ENCODE measurements at regions not wholly inside any gene's neighbourhood (a gene's known extent, or its start where the extent isn't known, plus 50 kb on each side); places are given as distances from the start of the nearest gene placed in this dataset.

DNA sequence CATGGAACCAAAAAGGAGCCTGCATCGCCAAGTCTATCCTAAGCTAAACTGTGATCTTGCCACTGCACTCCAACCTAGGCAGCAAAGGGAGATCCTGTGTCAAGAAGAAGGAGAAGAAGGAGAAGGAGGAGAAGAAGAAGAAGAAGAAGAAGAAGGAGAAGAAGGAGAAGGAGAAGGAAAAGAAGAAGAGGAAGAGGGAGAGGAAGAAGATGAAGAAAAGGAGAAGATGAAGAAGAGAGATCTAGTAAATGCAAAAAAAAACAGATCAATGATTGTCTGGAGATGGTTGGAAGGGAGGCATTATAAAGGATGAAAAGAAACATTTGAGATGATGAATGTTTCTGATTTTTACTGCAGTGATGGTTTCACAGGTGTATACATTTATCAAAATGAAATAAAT lies 1629.0 kb upstream of the PIK3C3 start:
- Mint-ChIP-seq H3K4me1 (no peaks in the 10 kb centered on the region), H3K9me3 (peaks cover 9 to 20% of the 10 kb centered on the region in 2 donors), H3K36me3 (no peaks in the 10 kb centered on the region), H3K4me3 (no peak overlapping the region), H3K27me3 (ENCODE audit: low read depth in 2 of 2) (no peaks in the 10 kb centered on the region), H3K27ac (no peak overlapping the region)
- TF ChIP-seq, protein P1, sequence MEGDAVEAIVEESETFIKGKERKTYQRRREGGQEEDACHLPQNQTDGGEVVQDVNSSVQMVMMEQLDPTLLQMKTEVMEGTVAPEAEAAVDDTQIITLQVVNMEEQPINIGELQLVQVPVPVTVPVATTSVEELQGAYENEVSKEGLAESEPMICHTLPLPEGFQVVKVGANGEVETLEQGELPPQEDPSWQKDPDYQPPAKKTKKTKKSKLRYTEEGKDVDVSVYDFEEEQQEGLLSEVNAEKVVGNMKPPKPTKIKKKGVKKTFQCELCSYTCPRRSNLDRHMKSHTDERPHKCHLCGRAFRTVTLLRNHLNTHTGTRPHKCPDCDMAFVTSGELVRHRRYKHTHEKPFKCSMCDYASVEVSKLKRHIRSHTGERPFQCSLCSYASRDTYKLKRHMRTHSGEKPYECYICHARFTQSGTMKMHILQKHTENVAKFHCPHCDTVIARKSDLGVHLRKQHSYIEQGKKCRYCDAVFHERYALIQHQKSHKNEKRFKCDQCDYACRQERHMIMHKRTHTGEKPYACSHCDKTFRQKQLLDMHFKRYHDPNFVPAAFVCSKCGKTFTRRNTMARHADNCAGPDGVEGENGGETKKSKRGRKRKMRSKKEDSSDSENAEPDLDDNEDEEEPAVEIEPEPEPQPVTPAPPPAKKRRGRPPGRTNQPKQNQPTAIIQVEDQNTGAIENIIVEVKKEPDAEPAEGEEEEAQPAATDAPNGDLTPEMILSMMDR (IDR thresholded peaks at IDR 0.05), result no peak
- no peak overlapping the region for H3K4me3 ChIP-seq (ENCODE audit: low read length)
- no peak for ATAC-seq
- no peak for DNase-seq
- H3K4me1 ChIP-seq (ENCODE audit: control insufficient read depth, insufficient read depth, low read length), result no peaks in the 10 kb centered on the region
- WGBS (ENCODE audit: insufficient coverage), result 87% methylated on average over 1 of the region's 1 CpG
- intact Hi-C loops (cut with micrococcal nuclease), result no loop called here
- H3K36me3 ChIP-seq (ENCODE audit: control insufficient read depth, insufficient read depth, low read length), result no peaks in the 10 kb centered on the region
- H3K27ac ChIP-seq (ENCODE audit: low read length), result no peak overlapping the region
- H3K27me3 ChIP-seq (ENCODE audit: control insufficient read depth, insufficient read depth, low read length), result no peaks in the 10 kb centered on the region
- H3K9me3 ChIP-seq (ENCODE audit: control insufficient read depth, insufficient read depth, low read length), result peaks cover 4% of the 10 kb centered on the region

DNA sequence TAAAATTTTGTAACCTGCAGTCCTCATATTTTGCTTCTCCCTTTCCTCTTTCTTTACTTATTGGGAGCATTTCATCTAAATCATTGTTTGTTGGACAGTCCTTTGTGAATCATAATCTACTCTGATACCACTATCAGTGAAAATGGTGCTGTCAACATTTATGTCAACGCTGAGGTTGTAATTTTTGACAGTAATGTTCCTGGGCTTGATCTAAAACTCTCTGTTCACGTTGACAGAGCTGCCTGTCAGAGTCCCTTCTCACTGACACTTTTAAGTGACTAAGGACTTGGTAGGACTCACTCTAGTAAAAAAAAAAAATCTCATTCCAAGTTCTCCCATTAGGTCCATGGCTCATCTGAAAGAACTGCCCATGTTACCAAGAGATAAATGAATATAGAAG lies 1640.8 kb upstream of the PIK3C3 start:
- Histone ChIP-seq H3K4me3 (ENCODE audit: low read length) (no peak overlapping the region), H3K27me3 (ENCODE audit: control insufficient read depth, insufficient read depth, low read length) (no peaks in the 10 kb centered on the region), H3K9me3 (ENCODE audit: control insufficient read depth, insufficient read depth, low read length) (peaks cover 2% of the 10 kb centered on the region), H3K36me3 (ENCODE audit: control insufficient read depth, insufficient read depth, low read length) (no peaks in the 10 kb centered on the region), H3K27ac (ENCODE audit: low read length) (no peak overlapping the region), H3K4me1 (ENCODE audit: control insufficient read depth, insufficient read depth, low read length) (no peaks in the 10 kb centered on the region)
- Mint-ChIP-seq H3K4me3 (no peak overlapping the region), H3K27ac (no peak overlapping the region), H3K4me1 (no peaks in the 10 kb centered on the region), H3K9me3 (peaks cover 13 to 17% of the 10 kb centered on the region in 2 donors), H3K36me3 (no peaks in the 10 kb centered on the region), H3K27me3 (ENCODE audit: low read depth in 2 of 2) (no peaks in the 10 kb centered on the region)
- intact Hi-C loops (cut with micrococcal nuclease), result no loop called here
- ATAC-seq, result no peak
- WGBS (ENCODE audit: insufficient coverage), result 75% methylated on average over 2 of the region's 2 CpGs
- TF ChIP-seq, protein P1 (IDR thresholded peaks at IDR 0.05), result no peak
- DNase-seq, result no peak

DNA sequence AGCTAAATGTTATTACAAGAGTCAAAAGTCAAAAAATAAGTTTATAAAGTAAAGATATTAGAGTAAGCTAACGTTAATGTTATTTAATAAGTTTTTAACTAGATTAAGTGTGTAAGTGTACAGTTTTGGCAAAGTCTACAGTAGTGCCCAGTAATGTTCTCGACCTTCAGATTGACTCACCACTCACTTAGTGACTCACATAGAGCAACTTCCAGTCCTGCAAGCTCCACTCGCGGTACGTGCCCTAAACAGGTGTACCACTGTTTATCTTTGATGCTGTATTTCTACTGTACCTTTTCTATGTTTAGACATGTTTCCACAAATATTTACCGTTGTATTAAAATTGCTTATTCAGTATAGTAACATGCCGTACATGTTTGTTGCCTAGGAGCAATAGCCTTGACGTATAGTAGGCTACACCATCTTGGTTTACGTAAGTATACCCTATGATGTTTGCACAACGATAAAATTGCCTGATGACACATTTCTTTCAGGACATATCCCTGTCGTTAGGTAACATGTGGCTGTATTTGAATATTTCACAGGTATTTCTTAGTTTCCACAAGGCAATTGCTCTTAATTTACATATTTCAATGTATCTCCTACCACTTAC lies 1641.9 kb upstream of the PIK3C3 start:
- no peak overlapping the region for H3K27ac Mint-ChIP-seq
- no peaks in the 10 kb centered on the region for H3K4me1 ChIP-seq (ENCODE audit: control insufficient read depth, insufficient read depth, low read length)
- TF ChIP-seq, protein P1 (IDR thresholded peaks at IDR 0.05), result no peak
- 86% methylated on average over 11 of the region's 11 CpGs for WGBS (ENCODE audit: insufficient coverage)
- H3K27me3 ChIP-seq (ENCODE audit: control insufficient read depth, insufficient read depth, low read length), result no peaks in the 10 kb centered on the region
- no peak for DNase-seq
- H3K27me3 Mint-ChIP-seq (ENCODE audit: low read depth in 2 of 2), result no peaks in the 10 kb centered on the region
- peaks cover 2% of the 10 kb centered on the region for H3K9me3 ChIP-seq (ENCODE audit: control insufficient read depth, insufficient read depth, low read length)
- intact Hi-C loops (cut with micrococcal nuclease), result no loop called here
- H3K4me1 Mint-ChIP-seq, result no peaks in the 10 kb centered on the region
- no peak for ATAC-seq
- no peaks in the 10 kb centered on the region for H3K36me3 Mint-ChIP-seq
- H3K4me3 ChIP-seq (ENCODE audit: low read length), result no peak overlapping the region
- H3K36me3 ChIP-seq (ENCODE audit: control insufficient read depth, insufficient read depth, low read length), result no peaks in the 10 kb centered on the region
- H3K4me3 Mint-ChIP-seq, result no peak overlapping the region
- H3K9me3 Mint-ChIP-seq, result peaks cover 9 to 14% of the 10 kb centered on the region in 2 donors
- no peak overlapping the region for H3K27ac ChIP-seq (ENCODE audit: low read length)

DNA sequence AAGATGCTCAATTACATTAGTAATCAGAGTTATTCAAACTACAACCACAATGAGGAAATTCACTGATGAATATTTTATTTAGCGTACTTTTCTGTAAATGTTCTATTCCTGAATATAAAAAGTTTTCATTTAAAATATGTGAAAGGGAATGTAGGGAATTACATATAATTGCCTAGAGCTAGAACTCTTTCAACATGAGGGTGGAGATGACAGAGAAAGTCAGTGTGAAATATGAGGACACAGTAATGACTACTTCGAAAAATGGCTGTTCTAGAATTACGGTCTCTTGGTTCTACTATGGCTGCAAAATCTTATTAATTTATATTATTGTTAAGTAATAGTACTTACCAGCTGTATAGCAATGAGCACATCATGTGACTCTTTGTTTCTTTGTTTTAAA lies 1647.4 kb upstream of the PIK3C3 start:
- Mint-ChIP-seq H3K36me3 (no peaks in the 10 kb centered on the region), H3K9me3 (peaks cover 8 to 12% of the 10 kb centered on the region in 2 donors), H3K4me1 (no peaks in the 10 kb centered on the region), H3K4me3 (no peak overlapping the region), H3K27ac (no peak overlapping the region), H3K27me3 (ENCODE audit: low read depth in 2 of 2) (no peaks in the 10 kb centered on the region)
- DNase-seq, result no peak
- H3K27me3 ChIP-seq (ENCODE audit: control insufficient read depth, insufficient read depth, low read length), result no peaks in the 10 kb centered on the region
- H3K4me3 ChIP-seq (ENCODE audit: low read length), result no peak overlapping the region
- intact Hi-C loops (cut with micrococcal nuclease), result no loop called here
- no peaks in the 10 kb centered on the region for H3K4me1 ChIP-seq (ENCODE audit: control insufficient read depth, insufficient read depth, low read length)
- H3K27ac ChIP-seq (ENCODE audit: low read length), result no peak overlapping the region
- H3K36me3 ChIP-seq (ENCODE audit: control insufficient read depth, insufficient read depth, low read length), result no peaks in the 10 kb centered on the region
- no peak for ATAC-seq
- H3K9me3 ChIP-seq (ENCODE audit: control insufficient read depth, insufficient read depth, low read length), result peaks cover 15% of the 10 kb centered on the region
- WGBS (ENCODE audit: insufficient coverage), result no CpG with 5 or more reads among the region's 3 CpGs
- TF ChIP-seq, protein P1 (IDR thresholded peaks at IDR 0.05), result no peak
